PC-3 (cell line): ENCODE measurements at regions not wholly inside any gene's neighbourhood (a gene's known extent, or its start where the extent isn't known, plus 50 kb on each side); places are given as distances from the start of the nearest gene placed in this dataset.

ENCODE experiments used
- ATAC-seq: fragments of 200-7000 bp; cut with Tn5 transposase; 2 replicates; pipeline ENCODE4 v1.9.1; 2020; ENCODE audit warnings: mild to moderate bottlenecking, moderate library complexity
- BruUV-seq: library from RNA; stranded (reverse); fragments of 400-500 nt; replicated peaks from 2 replicates; lab custom pipeline; 2021; lab: Mats Ljungman, UMichigan
- CTCF ChIA-PET: fragments of 300-600 bp; sonication (Branson Sonifier 250); formaldehyde crosslinking; loops from one replicate; lab custom pipeline; 2022; ENCODE audit warnings: antibody characterized with exemption; lab: Charles Lee
- POLR2A ChIA-PET: fragments of 300-600 bp; sonication (Branson Sonifier 250); formaldehyde crosslinking; loops from one replicate; lab custom pipeline; 2022; ENCODE audit warnings: antibody characterized with exemption; ENCODE audit not compliant: unreplicated experiment; lab: Charles Lee
- DNase-seq: peaks from one replicate; pipeline ENCODE4 v3.0.0-alpha.2; 2015
- H2AFZ ChIP-seq: fragments of 300-600 bp; sonication (generic); 2 replicates; pipeline ENCODE4 v1.6.0; 2016; ENCODE audit warnings: antibody characterized with exemption, low read length
- H3F3A ChIP-seq: fragments of 300-600 bp; sonication (generic); one replicate; pipeline ENCODE4 v1.6.0; 2017; ENCODE audit warnings: antibody characterized with exemption, low read length, control low read depth, mild to moderate bottlenecking; ENCODE audit not compliant: unreplicated experiment
- H3K27ac ChIP-seq: fragments of 300-600 bp; sonication (generic); 2 replicates; pipeline ENCODE4 v1.5.1; 2016; ENCODE audit warnings: mild to moderate bottlenecking, low read length
- H3K27me3 ChIP-seq: fragments of 300-600 bp; sonication (generic); 2 replicates; pipeline ENCODE4 v1.6.1; 2016; ENCODE audit warnings: low read length, mixed read lengths
- H3K36me3 ChIP-seq: fragments of 300-600 bp; sonication (generic); 2 replicates; pipeline ENCODE4 v1.6.1; 2016; ENCODE audit warnings: low read depth, mixed run types, low read length, mixed read lengths
- H3K4me1 ChIP-seq: fragments of 300-600 bp; sonication (generic); 2 replicates; pipeline ENCODE4 v1.5.1; 2016; ENCODE audit warnings: low read length; ENCODE audit not compliant: insufficient read depth
- H3K4me2 ChIP-seq: fragments of 300-600 bp; sonication (generic); 2 replicates; pipeline ENCODE4 v1.6.0; 2016; ENCODE audit warnings: low read length
- H3K4me3 ChIP-seq: fragments of 300-600 bp; sonication (generic); 2 replicates; pipeline ENCODE4 v1.5.1; 2016; ENCODE audit warnings: mild to moderate bottlenecking, low read length, mixed read lengths
- H3K79me2 ChIP-seq: fragments of 300-600 bp; sonication (generic); 2 replicates; pipeline ENCODE4 v1.6.1; 2017; ENCODE audit warnings: low read length, mixed read lengths
- H3K9ac ChIP-seq: fragments of 300-600 bp; sonication (generic); 2 replicates; pipeline ENCODE4 v1.6.0; 2016; ENCODE audit warnings: mild to moderate bottlenecking, low read length
- H3K9me2 ChIP-seq: fragments of 300-600 bp; sonication (generic); replicated peaks from 2 replicates; pipeline ENCODE4 v1.6.1; 2016; ENCODE audit warnings: mixed run types, low read length, mixed read lengths
- H3K9me3 ChIP-seq: fragments of 300-600 bp; sonication (generic); 2 replicates; pipeline ENCODE4 v1.6.1; 2016; ENCODE audit warnings: low read length, mixed read lengths
- H4K20me1 ChIP-seq: fragments of 300-600 bp; sonication (generic); 2 replicates; pipeline ENCODE4 v1.6.1; 2016; ENCODE audit warnings: low read length, mixed read lengths
- EZH2 ChIP-seq: fragments of 300-600 bp; sonication (generic); IDR thresholded peaks from one replicate; pipeline ENCODE4 v1.6.1; 2017; ENCODE audit warnings: antibody characterized with exemption, mild to moderate bottlenecking, low read length; ENCODE audit not compliant: unreplicated experiment
- EZH2phosphoT487 ChIP-seq: fragments of 300-600 bp; sonication (generic); IDR thresholded peaks from 2 replicates; pipeline ENCODE4 v1.6.1; 2018; ENCODE audit warnings: mild to moderate bottlenecking, antibody characterized with exemption, low read length, borderline replicate concordance
- intact Hi-C: fragments of 100-400 bp; cut with micrococcal nuclease; formaldehyde crosslinking; loops from 2 replicates; pipeline ENCODE4 v1.9.0; 2023
- TF ChIP-seq, protein P1 (sequence below): fragments of 300-600 bp; sonication (generic); conservative IDR thresholded peaks from 2 replicates; pipeline ENCODE4 v1.5.1; 2017; ENCODE audit warnings: antibody characterized with exemption, low read depth, mild to moderate bottlenecking, low read length

DNA sequence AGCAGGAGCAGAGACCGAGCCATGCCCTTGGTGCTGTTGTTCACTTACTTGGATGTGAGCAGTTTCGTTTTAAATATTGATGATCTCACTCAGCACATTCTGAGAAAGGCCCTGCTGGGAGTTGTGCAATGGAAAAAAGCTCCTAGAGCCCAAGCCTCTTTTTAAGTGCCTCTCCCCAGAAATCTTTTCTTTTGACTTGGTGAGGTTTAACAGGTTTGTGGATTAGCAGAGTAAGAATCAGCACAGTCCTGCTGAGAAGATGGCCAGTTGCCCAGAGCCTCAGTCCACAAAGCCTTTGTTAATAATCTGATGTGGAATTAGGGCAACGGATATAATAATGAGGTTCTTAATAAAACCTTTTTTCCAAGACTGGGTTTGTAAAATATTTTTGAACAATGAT is 157.5 kb upstream of the ATP6AP2 start:
- H3K9me2 ChIP-seq: no peaks in the 10 kb centered on the region
- intact Hi-C loops: no loop called here
- no peak overlapping the region for H3K9ac ChIP-seq
- no TSS peak for BruUV-seq
- H3F3A ChIP-seq: no peaks in the 10 kb centered on the region
- H3K4me3 ChIP-seq: no peak overlapping the region
- H3K79me2 ChIP-seq: no peaks in the 10 kb centered on the region
- H3K27ac ChIP-seq: no peak overlapping the region
- DNase-seq (no peak), ATAC-seq (no peak)
- CTCF ChIA-PET: no interaction called here
- H3K9me3 ChIP-seq: no peaks in the 10 kb centered on the region
- H4K20me1 ChIP-seq: no peaks in the 10 kb centered on the region
- H3K36me3 ChIP-seq: no peaks in the 10 kb centered on the region
- TF ChIP-seq EZH2phosphoT487 (no peak), EZH2 (no peak)
- TF ChIP-seq, protein P1, sequence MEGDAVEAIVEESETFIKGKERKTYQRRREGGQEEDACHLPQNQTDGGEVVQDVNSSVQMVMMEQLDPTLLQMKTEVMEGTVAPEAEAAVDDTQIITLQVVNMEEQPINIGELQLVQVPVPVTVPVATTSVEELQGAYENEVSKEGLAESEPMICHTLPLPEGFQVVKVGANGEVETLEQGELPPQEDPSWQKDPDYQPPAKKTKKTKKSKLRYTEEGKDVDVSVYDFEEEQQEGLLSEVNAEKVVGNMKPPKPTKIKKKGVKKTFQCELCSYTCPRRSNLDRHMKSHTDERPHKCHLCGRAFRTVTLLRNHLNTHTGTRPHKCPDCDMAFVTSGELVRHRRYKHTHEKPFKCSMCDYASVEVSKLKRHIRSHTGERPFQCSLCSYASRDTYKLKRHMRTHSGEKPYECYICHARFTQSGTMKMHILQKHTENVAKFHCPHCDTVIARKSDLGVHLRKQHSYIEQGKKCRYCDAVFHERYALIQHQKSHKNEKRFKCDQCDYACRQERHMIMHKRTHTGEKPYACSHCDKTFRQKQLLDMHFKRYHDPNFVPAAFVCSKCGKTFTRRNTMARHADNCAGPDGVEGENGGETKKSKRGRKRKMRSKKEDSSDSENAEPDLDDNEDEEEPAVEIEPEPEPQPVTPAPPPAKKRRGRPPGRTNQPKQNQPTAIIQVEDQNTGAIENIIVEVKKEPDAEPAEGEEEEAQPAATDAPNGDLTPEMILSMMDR: no peak
- no peak overlapping the region for H2AFZ ChIP-seq
- H3K4me1 ChIP-seq: no peaks in the 10 kb centered on the region
- POLR2A ChIA-PET: no interaction called here
- no peaks in the 10 kb centered on the region for H3K27me3 ChIP-seq
- no peak overlapping the region for H3K4me2 ChIP-seq

DNA sequence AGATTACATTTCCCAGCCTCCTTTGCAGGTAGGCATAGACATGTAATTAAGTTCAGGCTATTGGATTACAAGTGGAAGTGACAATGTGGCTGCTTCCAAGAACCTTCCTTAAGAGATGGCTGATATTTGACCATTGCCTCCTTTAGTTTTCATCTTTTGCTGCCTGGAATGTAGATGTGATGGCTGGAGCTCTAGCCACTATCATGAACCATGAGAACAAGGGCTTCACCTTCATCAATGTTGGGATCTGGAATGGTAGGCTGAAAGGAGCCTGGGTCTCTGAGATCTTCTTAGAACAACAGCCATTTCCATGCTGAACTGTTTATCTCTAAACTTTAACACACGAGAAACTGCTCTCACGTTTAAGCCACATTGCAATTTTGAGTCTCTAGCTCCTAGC is 158.7 kb upstream of the ATP6AP2 start:
- TF ChIP-seq EZH2phosphoT487 (no peak), EZH2 (no peak)
- TF ChIP-seq, protein P1: no peak
- Histone ChIP-seq H3K4me2 (no peak overlapping the region), H3K4me1 (no peaks in the 10 kb centered on the region), H3K36me3 (no peaks in the 10 kb centered on the region), H3K27me3 (no peaks in the 10 kb centered on the region), H3K9ac (no peak overlapping the region), H3K4me3 (no peak overlapping the region), H3K27ac (no peak overlapping the region), H3K9me3 (no peaks in the 10 kb centered on the region), H3F3A (no peaks in the 10 kb centered on the region), H4K20me1 (no peaks in the 10 kb centered on the region), H3K9me2 (no peaks in the 10 kb centered on the region), H2AFZ (no peak overlapping the region), H3K79me2 (no peaks in the 10 kb centered on the region)
- BruUV-seq: no TSS peak
- ATAC-seq (no peak), DNase-seq (no peak)
- intact Hi-C loops: no loop called here
- ChIA-PET CTCF (no interaction called here), POLR2A (no interaction called here)

DNA sequence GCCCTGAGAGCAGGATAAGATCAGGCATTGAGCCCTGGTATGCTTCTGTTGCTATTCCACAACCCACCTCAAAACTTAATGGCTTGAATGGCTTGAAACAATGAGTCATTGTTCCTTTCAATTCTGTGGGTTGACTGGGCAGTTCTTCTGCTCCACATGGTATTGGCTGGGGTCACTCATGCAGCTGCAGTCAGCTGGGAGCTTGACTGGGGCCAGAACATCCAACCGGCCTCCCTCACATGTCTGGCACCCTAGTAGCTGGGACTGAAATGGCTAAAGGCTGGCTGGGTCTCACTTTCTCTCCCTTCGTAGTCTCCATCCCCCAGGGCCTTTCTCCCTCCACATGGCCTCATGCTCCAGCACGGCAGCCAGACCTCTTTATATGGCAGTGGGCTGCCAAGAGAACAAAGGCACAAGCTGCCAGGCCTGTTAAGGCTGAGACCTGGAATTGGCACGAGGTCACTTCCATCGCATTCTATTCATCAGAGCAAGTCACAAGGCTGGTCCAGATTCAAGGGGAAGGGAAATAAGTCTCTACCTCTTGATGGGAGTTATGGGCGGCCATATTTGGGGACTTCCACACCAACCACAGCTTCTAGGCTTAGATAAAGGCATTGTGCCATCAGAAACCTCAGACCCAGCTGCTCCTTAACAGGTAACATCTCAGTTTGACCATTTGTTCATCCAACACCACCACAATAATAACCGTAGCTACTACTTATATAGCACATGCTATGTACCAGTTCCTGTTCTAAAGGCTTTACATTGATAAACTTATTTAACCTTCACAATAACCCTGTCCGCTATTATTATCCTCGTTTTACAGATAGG is 159.7 kb upstream of the ATP6AP2 start:
- CTCF ChIA-PET: no interaction called here
- DNase-seq (no peak), ATAC-seq (no peak)
- no peaks in the 10 kb centered on the region for H4K20me1 ChIP-seq
- H3K4me1 ChIP-seq: no peaks in the 10 kb centered on the region
- no peak overlapping the region for H3K27ac ChIP-seq
- no peaks in the 10 kb centered on the region for H3K9me2 ChIP-seq
- H3K4me2 ChIP-seq: no peak overlapping the region
- no peak overlapping the region for H3K4me3 ChIP-seq
- no peaks in the 10 kb centered on the region for H3F3A ChIP-seq
- no peak overlapping the region for H3K9ac ChIP-seq
- no peak overlapping the region for H2AFZ ChIP-seq
- no peaks in the 10 kb centered on the region for H3K9me3 ChIP-seq
- H3K27me3 ChIP-seq: no peaks in the 10 kb centered on the region
- intact Hi-C loops: no loop called here
- TF ChIP-seq EZH2phosphoT487: no peak
- TF ChIP-seq, protein P1: no peak
- no peak for TF ChIP-seq EZH2
- BruUV-seq: no TSS peak
- H3K79me2 ChIP-seq: no peaks in the 10 kb centered on the region
- POLR2A ChIA-PET: no interaction called here
- H3K36me3 ChIP-seq: no peaks in the 10 kb centered on the region
